ENCODE measurements at regions not wholly inside any gene's neighbourhood (a gene's known extent, or its start where the extent isn't known, plus 50 kb on each side); places are given as distances from the start of the nearest gene placed in this dataset.

- H3K36me3 ChIP-seq (ENCODE audit: control insufficient read depth in 3 of 3, insufficient read depth in 2 of 3, low read depth in 1 of 3, low read length in 3 of 3): no peaks in the 10 kb centered on the region
- no peaks in the 10 kb centered on the region for H3K9me3 ChIP-seq (ENCODE audit: control insufficient read depth in 2 of 2, insufficient read depth in 1 of 2, low read depth in 1 of 2, low read length in 1 of 2)
- no peak overlapping the region for H3K27ac ChIP-seq (ENCODE audit: low read depth in 1 of 3, low read length in 2 of 3)
- no peaks in the 10 kb centered on the region for H3K4me1 ChIP-seq (ENCODE audit: control insufficient read depth in 3 of 3, insufficient read depth in 2 of 3, low read depth in 1 of 3, low read length in 2 of 3)
- no peak for DNase-seq
- H3K4me3 ChIP-seq (ENCODE audit: low read depth in 1 of 3, low read length in 3 of 3): no peak overlapping the region
- no peaks in the 10 kb centered on the region for H3K27me3 ChIP-seq (ENCODE audit: control insufficient read depth in 3 of 3, insufficient read depth in 3 of 3, low read length in 3 of 3)
- WGBS, 3 donors: 90 to 97% (median 97%) methylated on average over 1 of the region's 1 CpG
- FAIRE-seq: no peak
Measured at GRCh38 chr11:15609445-15609844, 494.7 kb downstream of the INSC start.

DNA sequence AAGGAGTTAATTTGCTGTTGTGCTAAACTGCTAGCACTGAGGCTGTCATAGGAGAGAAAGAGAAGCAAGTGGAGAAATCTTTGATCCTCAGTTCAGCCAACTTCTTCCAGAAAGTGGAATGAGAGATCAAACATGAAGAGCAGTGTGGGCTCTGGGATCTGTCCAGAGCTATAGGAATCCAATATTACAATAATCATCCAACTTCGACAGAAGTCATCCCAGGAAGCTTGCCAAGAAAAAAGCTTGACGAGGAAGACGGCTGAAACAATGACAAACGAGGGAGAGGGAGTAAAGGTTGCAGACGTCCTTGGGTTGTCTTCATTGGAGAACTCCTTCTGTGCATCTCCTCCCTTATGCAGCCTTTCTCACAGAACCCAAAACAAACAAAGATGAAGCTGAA, 496.2 kb downstream of the INSC start:
- no peak overlapping the region for H3K27ac ChIP-seq (ENCODE audit: low read depth in 1 of 3, low read length in 2 of 3)
- no peak overlapping the region for H3K4me3 ChIP-seq (ENCODE audit: low read depth in 1 of 3, low read length in 3 of 3)
- FAIRE-seq: no peak
- H3K27me3 ChIP-seq (ENCODE audit: control insufficient read depth in 3 of 3, insufficient read depth in 3 of 3, low read length in 3 of 3): no peaks in the 10 kb centered on the region
- H3K36me3 ChIP-seq (ENCODE audit: control insufficient read depth in 3 of 3, insufficient read depth in 2 of 3, low read depth in 1 of 3, low read length in 3 of 3): no peaks in the 10 kb centered on the region
- H3K9me3 ChIP-seq (ENCODE audit: control insufficient read depth in 2 of 2, insufficient read depth in 1 of 2, low read depth in 1 of 2, low read length in 1 of 2): no peaks in the 10 kb centered on the region
- H3K4me1 ChIP-seq (ENCODE audit: control insufficient read depth in 3 of 3, insufficient read depth in 2 of 3, low read depth in 1 of 3, low read length in 2 of 3): no peaks in the 10 kb centered on the region
- DNase-seq: no peak
- WGBS, 3 donors: 24 to 35% (median 26%) methylated on average over 5 of the region's 5 CpGs

DNA sequence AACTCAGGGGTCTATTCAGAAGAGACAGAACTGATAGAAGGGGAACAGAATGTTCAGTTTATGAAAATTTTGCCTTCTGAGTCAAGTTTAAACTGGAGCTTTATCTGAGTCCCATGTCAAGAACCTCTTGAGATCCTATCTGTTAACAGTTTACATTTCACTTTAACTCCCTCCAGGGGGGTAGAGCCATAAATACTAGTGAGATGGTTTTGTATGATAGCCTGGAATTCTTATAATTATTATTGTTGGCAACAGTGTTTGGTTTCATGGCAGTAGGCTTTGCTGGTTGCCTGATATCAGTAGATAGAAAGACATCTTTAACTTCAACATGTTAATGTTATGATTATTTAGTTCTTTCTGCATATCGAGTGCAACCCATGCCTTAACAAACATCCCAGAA, 498.5 kb downstream of the INSC start:
- Histone ChIP-seq H3K27me3 (ENCODE audit: control insufficient read depth in 3 of 3, insufficient read depth in 3 of 3, low read length in 3 of 3) (no peaks in the 10 kb centered on the region), H3K27ac (ENCODE audit: low read depth in 1 of 3, low read length in 2 of 3) (no peak overlapping the region), H3K4me1 (ENCODE audit: control insufficient read depth in 3 of 3, insufficient read depth in 2 of 3, low read depth in 1 of 3, low read length in 2 of 3) (peaks cover 0 to 4% (median under 1%) of the 10 kb centered on the region in 3 donors), H3K9me3 (ENCODE audit: control insufficient read depth in 2 of 2, insufficient read depth in 1 of 2, low read depth in 1 of 2, low read length in 1 of 2) (no peaks in the 10 kb centered on the region), H3K36me3 (ENCODE audit: control insufficient read depth in 3 of 3, insufficient read depth in 2 of 3, low read depth in 1 of 3, low read length in 3 of 3) (no peaks in the 10 kb centered on the region), H3K4me3 (ENCODE audit: low read depth in 1 of 3, low read length in 3 of 3) (no peak overlapping the region)
- no peak for FAIRE-seq
- WGBS, 3 donors: 56 to 76% (median 71%) methylated on average over 1 of the region's 1 CpG
- DNase-seq: no peak

DNA sequence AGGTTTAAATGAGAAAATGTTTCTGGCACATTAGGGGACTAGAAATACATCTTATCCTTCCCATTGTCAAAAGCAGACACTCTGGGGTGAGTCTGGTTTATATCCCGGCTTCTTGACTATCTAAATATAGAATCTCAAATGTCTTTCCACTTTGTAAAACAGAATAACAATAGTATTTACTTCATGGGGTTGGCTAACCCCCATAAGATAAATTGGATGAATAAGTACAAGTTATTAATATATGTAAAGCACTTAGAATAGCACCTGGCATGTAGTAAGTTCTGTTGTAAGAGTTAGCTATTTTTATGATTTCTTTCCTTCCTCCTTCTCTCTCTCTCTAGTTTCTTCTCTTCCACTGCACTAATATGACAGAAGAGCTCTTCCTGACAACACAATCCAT, 499.1 kb downstream of the INSC start:
- Histone ChIP-seq H3K9me3 (ENCODE audit: control insufficient read depth in 2 of 2, insufficient read depth in 1 of 2, low read depth in 1 of 2, low read length in 1 of 2) (no peaks in the 10 kb centered on the region), H3K4me1 (ENCODE audit: control insufficient read depth in 3 of 3, insufficient read depth in 2 of 3, low read depth in 1 of 3, low read length in 2 of 3) (peaks cover 0 to 6% (median 4%) of the 10 kb centered on the region in 3 donors), H3K27me3 (ENCODE audit: control insufficient read depth in 3 of 3, insufficient read depth in 3 of 3, low read length in 3 of 3) (no peaks in the 10 kb centered on the region), H3K4me3 (ENCODE audit: low read depth in 1 of 3, low read length in 3 of 3) (no peak overlapping the region), H3K27ac (ENCODE audit: low read depth in 1 of 3, low read length in 2 of 3) (no peak overlapping the region), H3K36me3 (ENCODE audit: control insufficient read depth in 3 of 3, insufficient read depth in 2 of 3, low read depth in 1 of 3, low read length in 3 of 3) (no peaks in the 10 kb centered on the region)
- 61 to 84% (median 67%) methylated on average over 1 of the region's 1 CpG for WGBS, 3 donors
- FAIRE-seq: no peak
- DNase-seq: no peak

- Histone ChIP-seq H3K27ac (ENCODE audit: low read depth in 1 of 3, low read length in 2 of 3) (no peak overlapping the region), H3K27me3 (ENCODE audit: control insufficient read depth in 3 of 3, insufficient read depth in 3 of 3, low read length in 3 of 3) (no peaks in the 10 kb centered on the region), H3K36me3 (ENCODE audit: control insufficient read depth in 3 of 3, insufficient read depth in 2 of 3, low read depth in 1 of 3, low read length in 3 of 3) (no peaks in the 10 kb centered on the region), H3K4me1 (ENCODE audit: control insufficient read depth in 3 of 3, insufficient read depth in 2 of 3, low read depth in 1 of 3, low read length in 2 of 3) (peaks cover 0 to 12% (median 6%) of the 10 kb centered on the region in 3 donors), H3K9me3 (ENCODE audit: control insufficient read depth in 2 of 2, insufficient read depth in 1 of 2, low read depth in 1 of 2, low read length in 1 of 2) (no peaks in the 10 kb centered on the region), H3K4me3 (ENCODE audit: low read depth in 1 of 3, low read length in 3 of 3) (no peak overlapping the region)
- no peak for FAIRE-seq
- WGBS, 3 donors: 67 to 74% (median 73%) methylated on average over 2 of the region's 2 CpGs
- no peak for DNase-seq
Measured at GRCh38 chr11:15615398-15616096, 500.8 kb downstream of the INSC start.

DNA sequence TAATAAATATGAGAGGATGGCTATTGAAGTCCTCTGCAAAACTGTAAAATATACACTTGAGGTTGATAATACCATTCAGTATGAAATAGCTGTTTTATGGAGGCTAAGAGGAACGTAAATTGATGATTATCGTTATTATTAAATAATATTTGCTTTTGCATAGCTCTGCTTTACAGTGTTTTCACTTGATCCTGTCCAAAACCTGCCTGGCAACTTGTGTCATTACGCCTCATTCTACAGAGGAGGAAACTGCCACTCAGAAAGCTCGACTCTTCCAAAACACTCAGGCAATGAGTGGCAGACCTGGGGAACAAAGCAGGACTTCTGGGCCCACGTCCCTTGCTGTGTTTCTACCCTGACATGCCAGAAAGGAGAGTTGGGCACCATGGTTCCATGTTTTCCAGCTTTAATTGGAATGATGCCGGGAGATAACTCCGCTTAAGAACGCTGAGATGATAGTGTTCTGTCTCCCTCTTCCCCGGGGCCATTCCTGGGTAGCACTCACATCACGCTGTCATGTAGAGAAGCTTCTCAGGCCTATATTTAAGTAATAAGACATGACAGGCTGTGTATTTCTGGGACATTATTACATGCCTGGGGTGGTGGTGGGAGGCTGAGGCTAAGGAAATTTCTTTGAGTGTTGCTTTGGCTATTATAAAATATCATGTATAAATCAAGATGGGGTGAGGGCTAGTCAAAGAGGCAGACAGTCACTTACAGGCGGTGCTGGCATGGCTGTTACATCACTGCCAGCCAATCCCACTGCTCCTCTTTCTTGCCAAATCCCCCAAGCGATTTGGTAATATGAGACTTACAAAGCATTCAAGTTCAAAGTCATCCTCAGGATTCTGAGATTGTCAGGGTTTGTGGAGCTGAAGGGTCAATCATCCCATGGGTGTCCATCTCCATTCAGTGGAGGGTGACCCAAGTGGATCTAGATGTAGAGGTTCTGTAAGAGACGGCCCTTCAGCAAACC, 501.7 kb downstream of the INSC start:
- Histone ChIP-seq H3K36me3 (ENCODE audit: control insufficient read depth in 3 of 3, insufficient read depth in 2 of 3, low read depth in 1 of 3, low read length in 3 of 3) (no peaks in the 10 kb centered on the region), H3K27ac (ENCODE audit: low read depth in 1 of 3, low read length in 2 of 3) (no peak overlapping the region), H3K27me3 (ENCODE audit: control insufficient read depth in 3 of 3, insufficient read depth in 3 of 3, low read length in 3 of 3) (no peaks in the 10 kb centered on the region), H3K9me3 (ENCODE audit: control insufficient read depth in 2 of 2, insufficient read depth in 1 of 2, low read depth in 1 of 2, low read length in 1 of 2) (no peaks in the 10 kb centered on the region), H3K4me3 (ENCODE audit: low read depth in 1 of 3, low read length in 3 of 3) (no peak overlapping the region), H3K4me1 (ENCODE audit: control insufficient read depth in 3 of 3, insufficient read depth in 2 of 3, low read depth in 1 of 3, low read length in 2 of 3) (peaks cover 0 to 12% (median 6%) of the 10 kb centered on the region in 3 donors)
- FAIRE-seq (no peak), DNase-seq (no peak)
- 88 to 92% (median 91%) methylated on average over 13 of the region's 13 CpGs for WGBS, 3 donors

DNA sequence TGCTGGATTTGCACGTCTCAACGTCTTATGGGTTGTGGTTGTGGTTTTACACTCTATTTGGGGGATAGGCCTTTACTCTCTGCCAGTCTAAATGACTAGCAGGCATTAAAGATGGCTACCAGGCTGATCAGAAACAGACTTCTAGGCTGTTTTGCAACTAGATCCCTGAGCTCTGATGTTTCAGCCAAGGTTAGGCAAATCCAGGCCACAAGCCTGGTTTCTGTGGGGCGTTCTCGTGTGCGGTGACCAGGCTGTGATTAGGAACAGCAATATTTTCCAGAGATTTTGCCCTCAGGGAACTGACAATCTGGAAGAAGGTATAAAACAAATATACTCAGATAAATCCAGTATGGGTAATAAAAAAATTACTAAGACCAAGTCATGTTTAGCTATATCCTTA, 502.4 kb downstream of the INSC start:
- H3K4me1 ChIP-seq (ENCODE audit: control insufficient read depth in 3 of 3, insufficient read depth in 2 of 3, low read depth in 1 of 3, low read length in 2 of 3): peaks cover 0 to 12% (median 6%) of the 10 kb centered on the region in 3 donors

GRCh38 chr11:15618583-15619032, 503.9 kb downstream of the INSC start:
- H3K36me3 ChIP-seq (ENCODE audit: control insufficient read depth in 3 of 3, insufficient read depth in 2 of 3, low read depth in 1 of 3, low read length in 3 of 3): no peaks in the 10 kb centered on the region
- H3K4me3 ChIP-seq (ENCODE audit: low read depth in 1 of 3, low read length in 3 of 3): no peak overlapping the region
- WGBS, 3 donors: 4 to 67% (median 52%) methylated on average over 2 of the region's 2 CpGs
- H3K4me1 ChIP-seq (ENCODE audit: control insufficient read depth in 3 of 3, insufficient read depth in 2 of 3, low read depth in 1 of 3, low read length in 2 of 3): peaks cover 0 to 12% (median 6%) of the 10 kb centered on the region in 3 donors
- H3K27me3 ChIP-seq (ENCODE audit: control insufficient read depth in 3 of 3, insufficient read depth in 3 of 3, low read length in 3 of 3): no peaks in the 10 kb centered on the region
- DNase-seq: peak; percentile 35 to 90
- FAIRE-seq: peak; percentile 44
- no peaks in the 10 kb centered on the region for H3K9me3 ChIP-seq (ENCODE audit: control insufficient read depth in 2 of 2, insufficient read depth in 1 of 2, low read depth in 1 of 2, low read length in 1 of 2)
- peak overlapping the region in 1 of 3 donors; percentile 13 for H3K27ac ChIP-seq (ENCODE audit: low read depth in 1 of 3, low read length in 2 of 3)

More for the DNA sequence above, 502.4 kb downstream of the INSC start:
- Histone ChIP-seq H3K4me3 (ENCODE audit: low read depth in 1 of 3, low read length in 3 of 3) (no peak overlapping the region), H3K9me3 (ENCODE audit: control insufficient read depth in 2 of 2, insufficient read depth in 1 of 2, low read depth in 1 of 2, low read length in 1 of 2) (no peaks in the 10 kb centered on the region), H3K36me3 (ENCODE audit: control insufficient read depth in 3 of 3, insufficient read depth in 2 of 3, low read depth in 1 of 3, low read length in 3 of 3) (no peaks in the 10 kb centered on the region), H3K27ac (ENCODE audit: low read depth in 1 of 3, low read length in 2 of 3) (no peak overlapping the region), H3K27me3 (ENCODE audit: control insufficient read depth in 3 of 3, insufficient read depth in 3 of 3, low read length in 3 of 3) (no peaks in the 10 kb centered on the region)
- DNase-seq (no peak), FAIRE-seq (no peak)
- 86 to 92% (median 90%) methylated on average over 5 of the region's 5 CpGs for WGBS, 3 donors

All from small intestine (tissue), 7 donors.